ENCODE measurements at regions not wholly inside any gene's neighbourhood (a gene's known extent, or its start where the extent isn't known, plus 50 kb on each side); places are given as distances from the start of the nearest gene placed in this dataset.
"Not testable (repeated sequence)": the region's sequence is repeated elsewhere in the genome, so short reads cannot be mapped to it uniquely, and the experiment has no call there.

- DNase-seq (ENCODE audit: low spot score) = not testable (repeated sequence)
Measured at GRCh38 chr20:29533566-29534177, 1723.8 kb upstream of the DEFB115 start.

GRCh38 chr20:29566901-29567635, 1690.4 kb upstream of the DEFB115 start:
- not testable (repeated sequence) for DNase-seq (ENCODE audit: low spot score)

- DNase-seq (ENCODE audit: low spot score) = not testable (repeated sequence)
Measured at GRCh38 chr20:29567671-29568070, 1689.8 kb upstream of the DEFB115 start.

- not testable (repeated sequence) for DNase-seq (ENCODE audit: low spot score)
Measured at GRCh38 chr20:29570126-29570525, 1687.3 kb upstream of the DEFB115 start.

GRCh38 chr20:29589530-29589929, 1667.9 kb upstream of the DEFB115 start:
- DNase-seq (ENCODE audit: low spot score) = not testable (repeated sequence)

- DNase-seq (ENCODE audit: low spot score) = not testable (repeated sequence)
Measured at GRCh38 chr20:29604163-29604562, 1653.3 kb upstream of the DEFB115 start.

GRCh38 chr20:29606171-29606570, 1651.3 kb upstream of the DEFB115 start:
- DNase-seq (ENCODE audit: low spot score) = not testable (repeated sequence)

GRCh38 chr20:29629395-29629794, 1628.1 kb upstream of the DEFB115 start:
- DNase-seq (ENCODE audit: low spot score) = not testable (repeated sequence)

All from Ammon's horn (tissue), 1 donor.